ENCODE measurements at regions not wholly inside any gene's neighbourhood (a gene's known extent, or its start where the extent isn't known, plus 50 kb on each side); places are given as distances from the start of the nearest gene placed in this dataset.
A peak's percentile ranks its signal among the peaks of the same experiment; 100 is the strongest.

GRCh38 chr20:17863577-17864292, 104.9 kb downstream of the SNX5 start (continued):
- TF ChIP-seq ZNF44 (CRISPR knock-in tag; IDR thresholded peaks at IDR 0.05): peak; percentile 92
- no peak for TF ChIP-seq ARNT (IDR thresholded peaks at IDR 0.05)
- no peak for TF ChIP-seq KDM5A (IDR thresholded peaks at IDR 0.05; ENCODE audit: borderline replicate concordance, low read length)
- TF ChIP-seq ZNF577 (CRISPR knock-in tag; IDR thresholded peaks at IDR 0.05; ENCODE audit: borderline replicate concordance, low read depth): no peak
- no peak; the same call in 1 of the 2 replicates for TF ChIP-seq ZNF34 (CRISPR knock-in tag; IDR thresholded peaks at IDR 0.05; ENCODE audit: borderline replicate concordance)
- peak; percentile 98; the same call in 1 of the 2 replicates for TF ChIP-seq MTERF4 (CRISPR knock-in tag; IDR thresholded peaks at IDR 0.05)
- TF ChIP-seq SATB2 (CRISPR knock-in tag; IDR thresholded peaks at IDR 0.05): no peak; the same call in 1 of the 2 replicates
- peak; percentile 100 for TF ChIP-seq ZNF556 (CRISPR knock-in tag; IDR thresholded peaks at IDR 0.05; ENCODE audit: borderline replicate concordance)
- TF ChIP-seq YEATS4 (CRISPR knock-in tag; IDR thresholded peaks at IDR 0.05; ENCODE audit: borderline replicate concordance): peak; percentile 94
- TF ChIP-seq DMTF1 (CRISPR knock-in tag; IDR thresholded peaks at IDR 0.05): peak; percentile 89; the same call in 1 of the 2 replicates
- peak; percentile 93 for TF ChIP-seq KDM5B (CRISPR knock-in tag; IDR thresholded peaks at IDR 0.05; ENCODE audit: borderline replicate concordance)
- TF ChIP-seq ARID4A (CRISPR knock-in tag; IDR thresholded peaks at IDR 0.05; ENCODE audit: borderline replicate concordance): peak; percentile 83; the same call in 1 of the 2 replicates
- peak; percentile 97 for TF ChIP-seq KAT7 (CRISPR knock-in tag; IDR thresholded peaks at IDR 0.05; ENCODE audit: borderline replicate concordance)
- TF ChIP-seq DR1 (CRISPR knock-in tag; IDR thresholded peaks at IDR 0.05): no peak; the same call in 1 of the 2 replicates
- TF ChIP-seq BRF2 (CRISPR knock-in tag; IDR thresholded peaks at IDR 0.05): peak; percentile 91; the same call in 1 of the 2 replicates
- TF ChIP-seq PBX3 (CRISPR knock-in tag; IDR thresholded peaks at IDR 0.05; ENCODE audit: borderline replicate concordance): no peak
- TF ChIP-seq ZFAT (CRISPR knock-in tag; conservative IDR thresholded peaks at IDR 0.05): 0 out of 2 replicates have a peak, but pooled peaks have one; percentile 71
- peak; percentile 98 for TF ChIP-seq KDM1A (CRISPR knock-in tag; IDR thresholded peaks at IDR 0.05)
- peak; percentile 80 for TF ChIP-seq TP53 (CRISPR knock-in tag; conservative IDR thresholded peaks at IDR 0.05)

Measured in HepG2 (cell line).